Esophagus (tissue), 2 donors: ENCODE measurements at regions not wholly inside any gene's neighbourhood (a gene's known extent, or its start where the extent isn't known, plus 50 kb on each side); places are given as distances from the start of the nearest gene placed in this dataset.

Source experiments
- H3K27ac ChIP-seq, 2 donors: one replicate each; pipeline ENCODE4 v1.5.1; 2013; ENCODE audit warnings: low read depth in 2 of 2, mild to moderate bottlenecking in 2 of 2, inconsistent platforms in 1 of 2, low read length in 1 of 2, moderate library complexity in 1 of 2
- H3K27me3 ChIP-seq, 2 donors: one replicate each; pipeline ENCODE4 v1.6.1; 2013; ENCODE audit warnings: low read length in 2 of 2, control low read depth in 1 of 2, mild to moderate bottlenecking in 1 of 2; ENCODE audit not compliant: insufficient read depth in 2 of 2, control insufficient read depth in 1 of 2
- H3K36me3 ChIP-seq, 2 donors: one replicate each; pipeline ENCODE4 v1.6.1; 2013; ENCODE audit warnings: low read length in 1 of 2; ENCODE audit not compliant: control insufficient read depth in 2 of 2, insufficient read depth in 2 of 2
- H3K4me1 ChIP-seq, 2 donors: one replicate each; pipeline ENCODE4 v1.6.1; 2013; ENCODE audit warnings: low read length in 1 of 2; ENCODE audit not compliant: control insufficient read depth in 2 of 2, insufficient read depth in 2 of 2
- H3K4me3 ChIP-seq, 2 donors: one replicate each; pipeline ENCODE4 v1.5.1; 2013; ENCODE audit warnings: low read length in 2 of 2, mild to moderate bottlenecking in 2 of 2, low read depth in 1 of 2, moderate library complexity in 1 of 2
- H3K9me3 ChIP-seq, 2 donors: one replicate each; pipeline ENCODE4 v1.6.1; 2013; ENCODE audit warnings: mild to moderate bottlenecking in 2 of 2, low read depth in 1 of 2, low read length in 1 of 2, moderate library complexity in 1 of 2; ENCODE audit not compliant: control insufficient read depth in 2 of 2, insufficient read depth in 1 of 2
- WGBS, 2 donors: extraction: QIAGEN DNeasy Blood & Tissue Kit; methylation state at CpG; one replicate each; pipeline ENCODE4 v1.1.7; 2013; 5-methylcytosine and 5-hydroxymethylcytosine counted together
- donor health status: healthy with polysubstance abuse.
- donor health status: Bipolar disorder and iron deficiency.

DNA sequence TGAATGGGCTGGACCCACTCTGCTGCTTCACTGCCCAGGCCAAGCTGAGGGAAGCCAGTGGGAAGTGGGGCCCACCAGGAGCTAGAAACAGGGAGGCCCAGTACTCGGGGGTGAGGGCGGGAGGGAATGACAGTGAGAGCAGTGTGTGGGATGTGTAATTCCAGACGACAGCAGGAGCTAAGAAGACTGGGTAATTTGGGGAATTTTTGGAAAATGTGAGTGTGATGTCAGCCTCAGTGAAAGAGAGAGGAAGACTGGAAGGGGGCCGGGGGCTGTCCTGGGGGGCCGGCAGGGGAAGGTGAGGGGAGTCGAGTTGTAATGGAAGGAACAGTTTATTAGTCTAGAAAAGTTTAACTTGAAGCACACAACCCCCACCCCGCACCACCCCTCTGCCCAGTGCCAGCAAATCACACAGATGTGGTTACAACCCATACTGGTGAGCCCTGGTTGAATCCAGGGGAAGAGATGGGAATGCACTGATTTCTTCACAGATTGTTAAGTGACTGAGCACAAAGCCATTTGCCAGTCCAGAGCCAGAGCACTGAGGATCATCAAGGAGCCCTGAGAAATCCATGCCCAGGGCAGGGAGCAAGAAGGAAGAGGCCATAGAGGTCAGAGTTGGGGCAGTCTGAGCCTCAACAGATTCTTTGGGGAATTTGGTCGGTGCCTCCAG lies 76.7 kb upstream of the PKDCC start:
- Histone ChIP-seq H3K9me3 (no peaks in the 10 kb centered on the region), H3K27ac (no peak overlapping the region)
- WGBS, 2 donors = 85 to 86% methylated on average over 8 of the region's 8 CpGs

GRCh38 chr2:41972179-41972578 lies 75.6 kb upstream of the PKDCC start:
- no peak overlapping the region for H3K4me3 ChIP-seq
- no peaks in the 10 kb centered on the region for H3K36me3 ChIP-seq
- no peaks in the 10 kb centered on the region for H3K4me1 ChIP-seq
- 90 to 93% methylated on average over 2 of the region's 2 CpGs for WGBS, 2 donors
- no peak overlapping the region for H3K27ac ChIP-seq
- no peaks in the 10 kb centered on the region for H3K27me3 ChIP-seq
- no peaks in the 10 kb centered on the region for H3K9me3 ChIP-seq

More for the DNA sequence above, 76.7 kb upstream of the PKDCC start:
- no peaks in the 10 kb centered on the region for H3K36me3 ChIP-seq
- H3K4me3 ChIP-seq = no peak overlapping the region
- peaks cover 0 to 3% of the 10 kb centered on the region in 2 donors for H3K4me1 ChIP-seq
- H3K27me3 ChIP-seq = no peaks in the 10 kb centered on the region

DNA sequence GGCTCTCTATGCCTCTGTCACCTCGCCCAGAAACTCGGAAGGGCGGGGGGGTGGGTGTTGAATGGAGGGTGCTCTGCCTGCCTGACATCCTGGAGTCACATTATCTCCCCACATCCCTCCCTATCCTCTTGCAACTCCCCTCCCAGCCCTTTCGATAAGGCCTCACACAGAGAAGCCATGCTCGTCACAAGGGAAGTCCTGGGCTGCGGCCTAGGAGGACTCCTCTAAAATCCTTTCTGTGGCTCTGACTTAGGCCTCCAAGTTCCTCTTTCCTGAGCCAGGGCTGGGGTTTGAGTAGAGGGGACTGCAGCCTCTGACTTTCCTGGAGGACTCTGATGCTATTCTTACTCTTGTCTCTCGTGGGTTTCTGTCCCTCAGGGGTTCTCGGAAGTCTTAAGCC lies 75.0 kb upstream of the PKDCC start:
- no peaks in the 10 kb centered on the region for H3K4me1 ChIP-seq
- no peaks in the 10 kb centered on the region for H3K9me3 ChIP-seq
- 81 to 91% methylated on average over 8 of the region's 8 CpGs for whole genome bisulfite sequencing, 2 donors
- H3K36me3 ChIP-seq = no peaks in the 10 kb centered on the region
- H3K27me3 ChIP-seq = no peaks in the 10 kb centered on the region
- no peak overlapping the region for H3K27ac ChIP-seq
- no peak overlapping the region for H3K4me3 ChIP-seq

GRCh38 chr2:41973871-41974270 lies 74.0 kb upstream of the PKDCC start:
- no peak overlapping the region for H3K4me3 ChIP-seq
- no peaks in the 10 kb centered on the region for H3K36me3 ChIP-seq
- H3K4me1 ChIP-seq = no peaks in the 10 kb centered on the region
- H3K27me3 ChIP-seq = no peaks in the 10 kb centered on the region
- WGBS, 2 donors = 82 to 84% methylated on average over 4 of the region's 4 CpGs
- H3K9me3 ChIP-seq = no peaks in the 10 kb centered on the region
- H3K27ac ChIP-seq = no peak overlapping the region

DNA sequence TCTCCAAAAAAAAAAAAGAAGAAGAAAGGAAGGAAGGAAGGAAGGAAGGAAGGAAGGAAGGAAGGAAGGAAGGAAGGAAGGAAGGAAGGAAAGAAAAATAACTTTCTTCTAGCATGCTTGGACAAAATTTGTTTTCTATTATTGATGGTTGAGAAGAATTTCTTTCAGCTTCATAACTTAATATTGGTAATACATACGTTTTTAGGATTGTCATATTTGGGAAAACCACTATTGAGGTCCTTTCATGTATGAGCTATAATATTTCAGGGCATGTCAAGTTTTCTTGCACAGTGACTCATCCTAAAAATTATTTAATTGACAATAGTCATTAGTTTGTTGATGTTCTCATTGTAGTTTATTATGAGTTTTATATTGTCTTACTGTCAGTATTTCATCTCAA lies 66.4 kb upstream of the PKDCC start:
- 64 to 65% methylated on average over 1 of the region's 1 CpG for WGBS, 2 donors
- no peak overlapping the region for H3K4me3 ChIP-seq
- no peaks in the 10 kb centered on the region for H3K36me3 ChIP-seq
- no peaks in the 10 kb centered on the region for H3K27me3 ChIP-seq
- no peaks in the 10 kb centered on the region for H3K4me1 ChIP-seq
- H3K9me3 ChIP-seq = no peaks in the 10 kb centered on the region
- H3K27ac ChIP-seq = no peak overlapping the region

GRCh38 chr2:41985573-41986095 lies 62.2 kb upstream of the PKDCC start:
- Histone ChIP-seq H3K27ac (no peak overlapping the region), H3K4me3 (no peak overlapping the region), H3K36me3 (no peaks in the 10 kb centered on the region), H3K9me3 (no peaks in the 10 kb centered on the region), H3K27me3 (no peaks in the 10 kb centered on the region), H3K4me1 (no peaks in the 10 kb centered on the region)
- WGBS, 2 donors = 84 to 91% methylated on average over 5 of the region's 5 CpGs

GRCh38 chr2:41989501-41990180 lies 58.2 kb upstream of the PKDCC start:
- 75 to 76% methylated on average over 3 of the region's 3 CpGs for WGBS, 2 donors
- Histone ChIP-seq H3K27ac (no peak overlapping the region), H3K4me3 (no peak overlapping the region), H3K4me1 (no peaks in the 10 kb centered on the region), H3K9me3 (no peaks in the 10 kb centered on the region), H3K36me3 (no peaks in the 10 kb centered on the region), H3K27me3 (no peaks in the 10 kb centered on the region)

DNA sequence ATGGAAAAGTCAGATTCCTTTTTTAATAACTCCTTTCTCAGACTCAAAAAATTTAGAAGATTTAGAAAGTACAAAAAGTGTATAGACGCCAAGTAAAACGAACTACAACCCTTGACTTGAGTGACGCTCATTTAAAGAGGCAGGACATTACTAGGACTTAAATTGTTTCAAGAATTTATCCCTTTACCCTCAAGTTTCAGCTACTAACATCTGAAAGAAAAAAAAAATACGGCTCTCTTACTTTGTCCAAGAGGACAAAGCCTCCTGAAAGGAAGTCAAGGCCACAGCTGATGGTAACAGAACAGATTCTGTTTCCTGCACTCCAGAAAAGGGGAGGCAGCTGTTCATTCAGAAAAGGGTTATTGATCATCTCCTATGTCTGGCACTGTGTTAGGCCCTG lies 57.6 kb upstream of the PKDCC start:
- Histone ChIP-seq H3K9me3 (no peaks in the 10 kb centered on the region), H3K4me3 (no peak overlapping the region), H3K27ac (no peak overlapping the region), H3K4me1 (no peaks in the 10 kb centered on the region), H3K27me3 (no peaks in the 10 kb centered on the region), H3K36me3 (no peaks in the 10 kb centered on the region)
- 42 to 65% methylated on average over 4 of the region's 4 CpGs for WGBS, 2 donors

DNA sequence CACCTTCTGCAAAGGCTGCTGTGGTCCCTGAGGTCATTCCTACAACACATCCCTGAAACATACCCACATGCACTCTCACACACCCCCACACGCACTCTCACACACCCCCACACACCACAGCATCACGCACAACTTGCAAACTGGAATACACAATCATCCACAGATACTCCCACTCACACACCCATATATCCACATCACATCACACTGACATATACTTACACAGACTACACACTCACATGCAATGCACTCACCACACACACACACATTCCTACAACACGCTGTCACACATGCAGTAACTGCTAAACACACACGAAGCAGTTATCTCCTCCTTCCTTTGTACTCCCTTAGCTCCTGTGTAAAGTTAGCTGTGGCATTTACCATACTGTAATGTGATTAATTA lies 57.1 kb upstream of the PKDCC start:
- no peaks in the 10 kb centered on the region for H3K4me1 ChIP-seq
- no peaks in the 10 kb centered on the region for H3K36me3 ChIP-seq
- no peaks in the 10 kb centered on the region for H3K27me3 ChIP-seq
- H3K4me3 ChIP-seq = no peak overlapping the region
- no peaks in the 10 kb centered on the region for H3K9me3 ChIP-seq
- H3K27ac ChIP-seq = no peak overlapping the region
- WGBS, 2 donors = 66 to 72% methylated on average over 4 of the region's 4 CpGs
